ENCODE measurements at regions not wholly inside any gene's neighbourhood (a gene's known extent, or its start where the extent isn't known, plus 50 kb on each side); places are given as distances from the start of the nearest gene placed in this dataset.

DNA sequence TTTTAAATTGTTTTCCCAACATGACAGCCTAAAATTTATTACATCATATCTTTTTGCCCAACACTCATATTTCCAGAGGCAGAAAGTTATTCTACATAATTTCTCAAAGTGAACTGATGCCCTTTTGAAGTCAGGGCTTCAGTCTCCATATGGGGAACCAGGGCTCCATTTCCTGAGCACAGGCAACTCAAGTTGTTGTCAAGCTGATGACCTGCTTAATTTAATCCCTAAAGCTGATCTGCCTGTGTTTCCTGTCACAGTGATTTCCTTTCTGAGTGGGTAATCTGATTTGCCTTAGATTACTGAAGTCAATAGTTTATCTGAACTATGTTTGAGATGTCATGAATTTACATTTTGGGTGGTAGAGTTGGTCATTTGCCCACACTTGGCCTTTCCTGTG is 932.1 kb upstream of the MANEA start:
- Histone ChIP-seq H3K36me3 (ENCODE audit: control insufficient read depth in 1 of 2, insufficient read depth in 2 of 2, low read length in 2 of 2) (no peaks in the 10 kb centered on the region), H3K4me2 (ENCODE audit: low read length) (no peak overlapping the region), H3K79me2 (ENCODE audit: insufficient read depth, low read length) (no peaks in the 10 kb centered on the region), H3K9me3 (ENCODE audit: control insufficient read depth in 1 of 2, insufficient read depth in 1 of 2, low read depth in 1 of 2, low read length in 2 of 2) (peaks cover 0 to 3% of the 10 kb centered on the region in 2 experiments; a peak in 1 of 4 replicates), H3K27ac (ENCODE audit: low read depth, low read length) (no peak overlapping the region), H3K9me2 (ENCODE audit: insufficient read depth) (no peaks in the 10 kb centered on the region), H3K4me3 (replicated peaks in 1 of 2; ENCODE audit: low read depth in 1 of 2, low read length in 2 of 2) (no peak overlapping the region), H3K4me1 (ENCODE audit: control insufficient read depth in 1 of 2, insufficient read depth in 2 of 2, low read length in 2 of 2) (no peaks in the 10 kb centered on the region), H3K9ac (ENCODE audit: low read length) (no peak overlapping the region), H2AFZ (ENCODE audit: low read depth, low read length, poor library complexity, severe bottlenecking) (no peak overlapping the region), H3K27me3 (ENCODE audit: insufficient read depth, low read length) (no peaks in the 10 kb centered on the region), H4K20me1 (ENCODE audit: insufficient read depth) (no peaks in the 10 kb centered on the region)
- ATAC-seq (no peak), DNase-seq (ENCODE audit: low read depth, low spot score) (no peak)
- BruUV-seq (replicated peaks), result no TSS peak
- ChIA-PET RAD21 (ENCODE audit: low non-redundant PET in 1 of 2, low total read pairs in 2 of 2, uncharacterized antibody in 2 of 2, unreplicated experiment in 2 of 2) (no interaction called here), POLR2A (interaction anchor here (0.8 kb wide), 1 partner anchor 10 kb away, joined by 4 read pairs; no protein-coding TSS in a partner anchor), CTCF (no interaction called here)
- no peak for TF ChIP-seq FOSL1 (IDR thresholded peaks at IDR 0.05; ENCODE audit: low read depth)
- TF ChIP-seq ZFX (IDR thresholded peaks at IDR 0.05), result no peak
- no peak for TF ChIP-seq YY1 (IDR thresholded peaks at IDR 0.05; ENCODE audit: extremely low read depth, insufficient replicate concordance, low read depth, low read length)
- intact Hi-C loops (cut with micrococcal nuclease), result no loop called here

DNA sequence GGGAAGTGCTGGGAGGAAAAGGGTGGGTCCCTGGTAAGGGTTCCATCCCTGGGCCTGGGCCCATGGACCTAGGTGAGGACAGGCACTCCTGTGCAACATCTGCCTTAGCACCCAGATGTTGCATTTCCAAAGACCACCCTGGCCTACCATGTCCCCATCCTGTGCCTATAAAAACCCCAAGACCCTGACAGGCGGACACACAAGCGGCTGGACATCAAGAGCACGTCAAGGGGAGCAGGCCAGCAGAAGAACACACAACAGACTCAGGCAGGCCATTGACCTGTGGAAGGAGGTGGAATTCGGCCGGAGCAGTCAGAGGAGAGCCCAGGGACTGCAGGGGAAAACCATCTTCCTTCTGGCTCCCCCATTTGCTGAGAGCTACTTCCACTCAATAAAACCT is 937.8 kb upstream of the MANEA start:
- no TSS peak for BruUV-seq (replicated peaks)
- RAD21 ChIA-PET (ENCODE audit: low non-redundant PET in 1 of 2, low total read pairs in 2 of 2, uncharacterized antibody in 2 of 2, unreplicated experiment in 2 of 2), result no interaction called here
- Histone ChIP-seq H3K4me3 (replicated peaks in 1 of 2; ENCODE audit: low read depth in 1 of 2, low read length in 2 of 2) (no peak overlapping the region), H3K36me3 (ENCODE audit: control insufficient read depth in 1 of 2, insufficient read depth in 2 of 2, low read length in 2 of 2) (no peaks in the 10 kb centered on the region), H3K27me3 (ENCODE audit: insufficient read depth, low read length) (no peaks in the 10 kb centered on the region), H3K4me2 (ENCODE audit: low read length) (no peak overlapping the region), H3K79me2 (ENCODE audit: insufficient read depth, low read length) (no peaks in the 10 kb centered on the region), H4K20me1 (ENCODE audit: insufficient read depth) (no peaks in the 10 kb centered on the region; the same call in 1 of the 2 replicates), H3K9ac (ENCODE audit: low read length) (no peak overlapping the region), H3K9me3 (ENCODE audit: control insufficient read depth in 1 of 2, insufficient read depth in 1 of 2, low read depth in 1 of 2, low read length in 2 of 2) (no peaks in the 10 kb centered on the region), H2AFZ (ENCODE audit: low read depth, low read length, poor library complexity, severe bottlenecking) (no peak overlapping the region), H3K4me1 (ENCODE audit: control insufficient read depth in 1 of 2, insufficient read depth in 2 of 2, low read length in 2 of 2) (no peaks in the 10 kb centered on the region; a peak in 1 of 4 replicates), H3K27ac (ENCODE audit: low read depth, low read length) (no peak overlapping the region), H3K9me2 (ENCODE audit: insufficient read depth) (no peaks in the 10 kb centered on the region)
- ATAC-seq, result no peak
- no peak for TF ChIP-seq EZH2phosphoT487 (IDR thresholded peaks at IDR 0.05; ENCODE audit: borderline replicate concordance)
- intact Hi-C loops (cut with micrococcal nuclease), result no loop called here
- CTCF ChIA-PET, result no interaction called here
- no peak for DNase-seq (ENCODE audit: low read depth, low spot score)
- POLR2A ChIA-PET, result no interaction called here

Measured in HCT116 (cell line).